SK-N-SH treated with all-trans-retinoic acid at 6 μM for 48 hours (cell line): ENCODE measurements at regions not wholly inside any gene's neighbourhood (a gene's known extent, or its start where the extent isn't known, plus 50 kb on each side); places are given as distances from the start of the nearest gene placed in this dataset.

Source experiments
- ARNTL ChIP-seq: fragments of 450-650 bp; formaldehyde crosslinking; IDR thresholded peaks from 2 replicates; pipeline ENCODE4 v1.5.0; 2020; ENCODE audit warnings: low read depth, mild to moderate bottlenecking, moderate library complexity, borderline replicate concordance
- ESRRG ChIP-seq: fragments of 250-450 bp; sonication (Bioruptor Pico); IDR thresholded peaks from 2 replicates; pipeline ENCODE4 v1.6.1; 2021; ENCODE audit warnings: mild to moderate bottlenecking

GRCh38 chr11:98207086-98207485 is 813.7 kb upstream of the CNTN5 start:
- TF ChIP-seq ESRRG (CRISPR knock-in tag) (no peak), ARNTL (CRISPR knock-in tag) (no peak)
